PC-3 (cell line): ENCODE measurements at regions not wholly inside any gene's neighbourhood (a gene's known extent, or its start where the extent isn't known, plus 50 kb on each side); places are given as distances from the start of the nearest gene placed in this dataset.

ENCODE experiments used
- ATAC-seq: fragments of 200-7000 bp; cut with Tn5 transposase; 2 replicates; pipeline ENCODE4 v1.9.1; 2020; ENCODE audit warnings: mild to moderate bottlenecking, moderate library complexity
- BruUV-seq: library from RNA; stranded (reverse); fragments of 400-500 nt; replicated peaks from 2 replicates; lab custom pipeline; 2021; lab: Mats Ljungman, UMichigan
- CTCF ChIA-PET: fragments of 300-600 bp; sonication (Branson Sonifier 250); formaldehyde crosslinking; loops from one replicate; lab custom pipeline; 2022; ENCODE audit warnings: antibody characterized with exemption; lab: Charles Lee
- POLR2A ChIA-PET: fragments of 300-600 bp; sonication (Branson Sonifier 250); formaldehyde crosslinking; loops from one replicate; lab custom pipeline; 2022; ENCODE audit warnings: antibody characterized with exemption; ENCODE audit not compliant: unreplicated experiment; lab: Charles Lee
- DNase-seq: peaks from one replicate; pipeline ENCODE4 v3.0.0-alpha.2; 2015
- H2AFZ ChIP-seq: fragments of 300-600 bp; sonication (generic); 2 replicates; pipeline ENCODE4 v1.6.0; 2016; ENCODE audit warnings: antibody characterized with exemption, low read length
- H3F3A ChIP-seq: fragments of 300-600 bp; sonication (generic); one replicate; pipeline ENCODE4 v1.6.0; 2017; ENCODE audit warnings: antibody characterized with exemption, low read length, control low read depth, mild to moderate bottlenecking; ENCODE audit not compliant: unreplicated experiment
- H3K27ac ChIP-seq: fragments of 300-600 bp; sonication (generic); 2 replicates; pipeline ENCODE4 v1.5.1; 2016; ENCODE audit warnings: mild to moderate bottlenecking, low read length
- H3K27me3 ChIP-seq: fragments of 300-600 bp; sonication (generic); 2 replicates; pipeline ENCODE4 v1.6.1; 2016; ENCODE audit warnings: low read length, mixed read lengths
- H3K36me3 ChIP-seq: fragments of 300-600 bp; sonication (generic); 2 replicates; pipeline ENCODE4 v1.6.1; 2016; ENCODE audit warnings: low read depth, mixed run types, low read length, mixed read lengths
- H3K4me1 ChIP-seq: fragments of 300-600 bp; sonication (generic); 2 replicates; pipeline ENCODE4 v1.5.1; 2016; ENCODE audit warnings: low read length; ENCODE audit not compliant: insufficient read depth
- H3K4me2 ChIP-seq: fragments of 300-600 bp; sonication (generic); 2 replicates; pipeline ENCODE4 v1.6.0; 2016; ENCODE audit warnings: low read length
- H3K4me3 ChIP-seq: fragments of 300-600 bp; sonication (generic); 2 replicates; pipeline ENCODE4 v1.5.1; 2016; ENCODE audit warnings: mild to moderate bottlenecking, low read length, mixed read lengths
- H3K79me2 ChIP-seq: fragments of 300-600 bp; sonication (generic); 2 replicates; pipeline ENCODE4 v1.6.1; 2017; ENCODE audit warnings: low read length, mixed read lengths
- H3K9ac ChIP-seq: fragments of 300-600 bp; sonication (generic); 2 replicates; pipeline ENCODE4 v1.6.0; 2016; ENCODE audit warnings: mild to moderate bottlenecking, low read length
- H3K9me2 ChIP-seq: fragments of 300-600 bp; sonication (generic); replicated peaks from 2 replicates; pipeline ENCODE4 v1.6.1; 2016; ENCODE audit warnings: mixed run types, low read length, mixed read lengths
- H3K9me3 ChIP-seq: fragments of 300-600 bp; sonication (generic); 2 replicates; pipeline ENCODE4 v1.6.1; 2016; ENCODE audit warnings: low read length, mixed read lengths
- H4K20me1 ChIP-seq: fragments of 300-600 bp; sonication (generic); 2 replicates; pipeline ENCODE4 v1.6.1; 2016; ENCODE audit warnings: low read length, mixed read lengths
- CTCF ChIP-seq: fragments of 300-600 bp; sonication (generic); conservative IDR thresholded peaks from 2 replicates; pipeline ENCODE4 v1.5.1; 2017; ENCODE audit warnings: antibody characterized with exemption, low read depth, mild to moderate bottlenecking, low read length
- EZH2 ChIP-seq: fragments of 300-600 bp; sonication (generic); IDR thresholded peaks from one replicate; pipeline ENCODE4 v1.6.1; 2017; ENCODE audit warnings: antibody characterized with exemption, mild to moderate bottlenecking, low read length; ENCODE audit not compliant: unreplicated experiment
- EZH2phosphoT487 ChIP-seq: fragments of 300-600 bp; sonication (generic); IDR thresholded peaks from 2 replicates; pipeline ENCODE4 v1.6.1; 2018; ENCODE audit warnings: mild to moderate bottlenecking, antibody characterized with exemption, low read length, borderline replicate concordance
- intact Hi-C: fragments of 100-400 bp; cut with micrococcal nuclease; formaldehyde crosslinking; loops from 2 replicates; pipeline ENCODE4 v1.9.0; 2023

DNA sequence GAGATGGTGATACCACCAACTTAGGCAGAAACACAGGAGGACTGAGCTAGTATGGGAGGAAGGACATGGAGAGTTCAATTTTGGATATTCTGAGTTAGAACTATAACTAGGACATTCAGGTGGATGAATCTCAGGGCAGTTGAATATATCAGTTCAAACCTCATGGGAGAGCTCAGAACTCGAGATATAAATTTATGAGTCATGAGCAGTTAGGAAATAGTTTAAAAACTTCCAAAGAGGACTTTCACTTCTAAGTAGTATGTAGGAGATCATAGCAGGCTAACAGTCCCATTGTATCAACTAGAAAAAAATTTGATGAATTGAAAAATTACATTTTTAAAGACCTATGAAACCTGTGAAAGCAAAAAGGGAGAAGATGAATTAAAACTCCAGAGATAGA, 436.2 kb upstream of the LARGE1 start:
- ChIA-PET POLR2A (no interaction called here), CTCF (no interaction called here)
- TF ChIP-seq CTCF (no peak), EZH2 (no peak), EZH2phosphoT487 (no peak)
- BruUV-seq, result no TSS peak
- H3K9ac ChIP-seq, result no peak overlapping the region
- H3K4me2 ChIP-seq, result no peak overlapping the region
- H3K36me3 ChIP-seq, result no peaks in the 10 kb centered on the region
- H2AFZ ChIP-seq, result no peak overlapping the region
- no peaks in the 10 kb centered on the region for H3F3A ChIP-seq
- H3K4me1 ChIP-seq, result no peaks in the 10 kb centered on the region
- H4K20me1 ChIP-seq, result no peaks in the 10 kb centered on the region
- no peak overlapping the region for H3K27ac ChIP-seq
- no peaks in the 10 kb centered on the region for H3K79me2 ChIP-seq
- H3K9me3 ChIP-seq, result 0 out of 2 replicates have a peak, but pooled peaks cover 8% of the 10 kb centered on the region
- intact Hi-C loops, result no loop called here
- DNase-seq, result no peak
- H3K4me3 ChIP-seq, result no peak overlapping the region
- no peak for ATAC-seq
- no peaks in the 10 kb centered on the region for H3K9me2 ChIP-seq
- no peaks in the 10 kb centered on the region for H3K27me3 ChIP-seq

- CTCF ChIA-PET, result no interaction called here
- ATAC-seq, result no peak
- Histone ChIP-seq H3K4me3 (no peak overlapping the region), H3K36me3 (no peaks in the 10 kb centered on the region), H3K27ac (no peak overlapping the region), H3K9me3 (no peaks in the 10 kb centered on the region), H3K27me3 (no peaks in the 10 kb centered on the region), H4K20me1 (no peaks in the 10 kb centered on the region), H3K9me2 (no peaks in the 10 kb centered on the region), H3F3A (no peaks in the 10 kb centered on the region), H2AFZ (no peak overlapping the region), H3K4me2 (no peak overlapping the region), H3K9ac (no peak overlapping the region), H3K4me1 (no peaks in the 10 kb centered on the region), H3K79me2 (no peaks in the 10 kb centered on the region)
- DNase-seq, result no peak
- TF ChIP-seq EZH2phosphoT487, result no peak
- intact Hi-C loops, result no loop called here
- POLR2A ChIA-PET, result no interaction called here
- no TSS peak for BruUV-seq
These were observed 450.4 kb upstream of the LARGE1 start for GRCh38 chr22:34370711-34371110.

DNA sequence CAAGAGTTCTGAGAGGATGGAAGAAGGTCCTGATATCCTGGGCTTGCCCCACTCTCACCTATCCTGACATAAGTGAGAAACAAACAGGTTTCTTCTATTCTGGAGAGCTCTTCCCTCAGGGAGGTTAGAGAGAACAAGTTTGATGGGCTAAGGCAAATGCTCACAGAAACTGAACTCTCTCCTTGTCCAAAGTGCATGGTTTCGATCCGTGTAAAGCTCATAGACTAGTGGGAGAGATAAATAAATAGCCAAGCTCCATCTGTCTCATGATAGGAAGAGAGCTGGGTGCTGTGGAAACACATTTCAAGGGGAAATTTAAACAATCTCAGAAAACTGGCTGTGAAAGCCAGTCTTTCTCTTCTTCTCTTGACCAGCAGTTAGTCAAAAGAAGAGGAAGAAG, 459.5 kb upstream of the LARGE1 start:
- BruUV-seq, result no TSS peak
- DNase-seq, result no peak
- intact Hi-C loops, result no loop called here
- Histone ChIP-seq H3K4me2 (no peak overlapping the region), H3K9me2 (no peaks in the 10 kb centered on the region), H3K79me2 (no peaks in the 10 kb centered on the region), H3K4me3 (no peak overlapping the region), H3K27ac (no peak overlapping the region), H3K9ac (no peak overlapping the region), H3K9me3 (no peaks in the 10 kb centered on the region), H3F3A (no peaks in the 10 kb centered on the region), H3K36me3 (no peaks in the 10 kb centered on the region), H3K4me1 (no peaks in the 10 kb centered on the region), H2AFZ (no peak overlapping the region), H3K27me3 (no peaks in the 10 kb centered on the region), H4K20me1 (no peaks in the 10 kb centered on the region)
- ChIA-PET CTCF (no interaction called here), POLR2A (no interaction called here)
- no peak for ATAC-seq
- no peak for TF ChIP-seq EZH2phosphoT487
- no peak for TF ChIP-seq EZH2

- no peaks in the 10 kb centered on the region for H3K27me3 ChIP-seq
- no peak overlapping the region for H3K4me2 ChIP-seq
- 0 out of 2 replicates have a peak, but pooled peaks cover 2% of the 10 kb centered on the region for H3K9me3 ChIP-seq
- POLR2A ChIA-PET, result no interaction called here
- CTCF ChIA-PET, result no interaction called here
- H3F3A ChIP-seq, result no peaks in the 10 kb centered on the region
- DNase-seq (no peak), ATAC-seq (no peak)
- intact Hi-C loops, result no loop called here
- H3K9me2 ChIP-seq, result no peaks in the 10 kb centered on the region
- no peak overlapping the region for H3K4me3 ChIP-seq
- H3K27ac ChIP-seq, result no peak overlapping the region
- no peaks in the 10 kb centered on the region for H3K36me3 ChIP-seq
- H3K4me1 ChIP-seq, result no peaks in the 10 kb centered on the region
- no peaks in the 10 kb centered on the region for H3K79me2 ChIP-seq
- BruUV-seq, result no TSS peak
- H3K9ac ChIP-seq, result no peak overlapping the region
- no peak for TF ChIP-seq CTCF
- no peak for TF ChIP-seq EZH2
- TF ChIP-seq EZH2phosphoT487, result no peak
- H2AFZ ChIP-seq, result no peak overlapping the region
- H4K20me1 ChIP-seq, result no peaks in the 10 kb centered on the region
These were observed 460.3 kb upstream of the LARGE1 start for GRCh38 chr22:34380532-34380931.
